SK-N-SH (cell line): ENCODE measurements at regions not wholly inside any gene's neighbourhood (a gene's known extent, or its start where the extent isn't known, plus 50 kb on each side); places are given as distances from the start of the nearest gene placed in this dataset.

Source experiments
- CTCF ChIA-PET: fragments of 300-600, 350-600 bp; formaldehyde crosslinking; extraction: SDS; loops from one replicate; lab custom pipeline; 2021; lab: Yijun Ruan, JAX
- POLR2A ChIA-PET: fragments of 350-600 bp; sonication (Branson Sonifier 250); formaldehyde crosslinking; extraction: SDS; loops from one replicate; lab custom pipeline; 2020; ENCODE audit warnings: antibody characterized with exemption, inconsistent platforms; lab: Yijun Ruan, JAX
- DNase-seq: peaks from one replicate; pipeline ENCODE4 v3.0.0; 2012
- H2AFZ ChIP-seq: fragments of 200-600 bp; sonication (generic); 2 replicates; pipeline ENCODE4 v1.8.1; 2016; ENCODE audit warnings: antibody characterized with exemption, mild to moderate bottlenecking, low read depth
- H3F3A ChIP-seq: fragments of 200-600 bp; sonication (generic); replicated peaks from 2 replicates; pipeline ENCODE3; 2016; ENCODE audit warnings: antibody characterized with exemption, mild to moderate bottlenecking; ENCODE audit not compliant: insufficient read depth
- H3K27ac ChIP-seq, 2 experiments: fragments of 200-500 bp in 1 of 2; fragments of 200-600 bp in 1 of 2; sonication (Bioruptor generic) in 1 of 2; sonication (generic), shearing (Covaris generic) in 1 of 2; 2 replicates each; pipeline versions ENCODE4 v1.5.1 to v1.6.1; 2014 to 2016; ENCODE audit warnings: low read depth in 2 of 2, inconsistent platforms in 1 of 2, low read length in 1 of 2, mild to moderate bottlenecking in 1 of 2, mixed read lengths in 1 of 2
- H3K27me3 ChIP-seq: fragments of 200-600 bp; sonication (generic), shearing (Covaris generic); 2 replicates; pipeline ENCODE4 v1.6.1; 2016; ENCODE audit warnings: mixed run types; ENCODE audit not compliant: insufficient read depth
- H3K36me3 ChIP-seq, 2 experiments: fragments of 200-500 bp in 1 of 2; fragments of 200-600 bp in 1 of 2; sonication (Bioruptor generic) in 1 of 2; sonication (generic) in 1 of 2; replicated peaks in 1 of 2; 2 replicates each; pipeline versions ENCODE3 to v1.5.1; 2014 to 2016; ENCODE audit warnings: low read length in 1 of 2, mild to moderate bottlenecking in 1 of 2; ENCODE audit not compliant: insufficient read depth in 2 of 2, control insufficient read depth in 1 of 2
- H3K4me1 ChIP-seq, 2 experiments: fragments of 200-500 bp in 1 of 2; fragments of 200-600 bp in 1 of 2; sonication (Bioruptor generic) in 1 of 2; sonication (generic), shearing (Covaris generic) in 1 of 2; 2 replicates each; pipeline versions ENCODE4 v1.5.1 to v1.6.1; 2014 to 2016; ENCODE audit warnings: low read depth in 1 of 2, low read length in 1 of 2, mixed run types in 1 of 2; ENCODE audit not compliant: insufficient read depth in 2 of 2, control insufficient read depth in 1 of 2
- H3K4me2 ChIP-seq: fragments of 200-600 bp; sonication (generic), shearing (Covaris generic); 2 replicates; pipeline ENCODE4 v1.6.1; 2017; ENCODE audit warnings: mixed run types
- H3K4me3 ChIP-seq, 2 experiments: fragments of 200-500 bp in 1 of 2; fragments of 200-600 bp in 1 of 2; sonication (Bioruptor generic) in 1 of 2; sonication (generic), shearing (Covaris generic) in 1 of 2; 2 replicates each; pipeline versions ENCODE4 v1.5.1 to v1.8.1; 2014 to 2016; ENCODE audit warnings: low read depth in 2 of 2, inconsistent platforms in 1 of 2, low read length in 1 of 2, mild to moderate bottlenecking in 1 of 2, mixed read lengths in 1 of 2, moderate library complexity in 1 of 2
- H3K79me2 ChIP-seq: fragments of 200-600 bp; sonication (generic); 2 replicates; pipeline ENCODE4 v1.8.1; 2017; ENCODE audit warnings: mild to moderate bottlenecking; ENCODE audit not compliant: insufficient read depth
- H3K9ac ChIP-seq: fragments of 200-600 bp; sonication (generic); 2 replicates; pipeline ENCODE4 v1.6.1; 2017; ENCODE audit warnings: mixed run types
- H3K9me2 ChIP-seq: fragments of 200-600 bp; sonication (generic); 2 replicates; pipeline ENCODE4 v1.6.1; 2017; ENCODE audit warnings: mixed run types
- H3K9me3 ChIP-seq: fragments of 200-600 bp; sonication (generic); 2 replicates; pipeline ENCODE4 v1.6.1; 2017; ENCODE audit warnings: mixed run types, mild to moderate bottlenecking, moderate library complexity
- H4K20me1 ChIP-seq: fragments of 200-600 bp; sonication (generic); 2 replicates; pipeline ENCODE4 v1.6.1; 2017; ENCODE audit warnings: mild to moderate bottlenecking, mixed run types; ENCODE audit not compliant: insufficient read depth
- CTCF ChIP-seq: fragments of 200-600 bp; sonication (generic); IDR thresholded peaks from 2 replicates; pipeline ENCODE4 v1.6.1; 2017; ENCODE audit warnings: antibody characterized with exemption, mild to moderate bottlenecking, moderate library complexity
- EP300 ChIP-seq, 2 experiments: IDR thresholded peaks; 2 replicates each; pipeline versions ENCODE4 v1.4.0 to v1.6.1; 2012; ENCODE audit warnings: borderline replicate concordance in 1 of 2, low read depth in 1 of 2, low read length in 1 of 2
- EZH2phosphoT487 ChIP-seq: fragments of 200-600 bp; sonication (generic); IDR thresholded peaks from 2 replicates; pipeline ENCODE4 v1.6.1; 2017; ENCODE audit warnings: low read depth, mixed run types, mild to moderate bottlenecking, antibody characterized with exemption, moderate library complexity, borderline replicate concordance
- FOXJ3 ChIP-seq: sonication (generic); formaldehyde crosslinking; IDR thresholded peaks from 2 replicates; pipeline ENCODE4 v1.5.1; 2020; ENCODE audit warnings: mild to moderate bottlenecking, missing genetic modification reagents
- FOXM1 ChIP-seq: IDR thresholded peaks from 2 replicates; pipeline ENCODE4 v1.4.0; 2012; ENCODE audit warnings: low read depth, mild to moderate bottlenecking
- GABPA ChIP-seq: IDR thresholded peaks from 2 replicates; pipeline ENCODE4 v1.4.0; 2012; ENCODE audit warnings: low read depth, mild to moderate bottlenecking
- GATA2 ChIP-seq: sonication (generic); formaldehyde crosslinking; IDR thresholded peaks from 2 replicates; pipeline ENCODE4 v1.5.0; 2020; ENCODE audit warnings: mild to moderate bottlenecking, missing genetic modification reagents
- POLR2AphosphoS5 ChIP-seq: IDR thresholded peaks from 2 replicates; pipeline ENCODE4 v1.6.1; 2012; ENCODE audit warnings: low read depth, low read length
- RAD21 ChIP-seq: IDR thresholded peaks from 2 replicates; pipeline ENCODE4 v1.6.1; 2012; ENCODE audit warnings: mild to moderate bottlenecking, low read length
- RCOR1 ChIP-seq: fragments of 150-350 bp; IDR thresholded peaks from 2 replicates; pipeline ENCODE4 v1.6.1; 2017; ENCODE audit warnings: antibody characterized with exemption, low read length
- RXRA ChIP-seq: IDR thresholded peaks from 2 replicates; pipeline ENCODE4 v1.4.0; 2012; ENCODE audit warnings: low read depth, mild to moderate bottlenecking, borderline replicate concordance
- SMC3 ChIP-seq: IDR thresholded peaks from 2 replicates; pipeline ENCODE4 v1.6.1; 2012; ENCODE audit warnings: low read depth, low read length, improper control_type of control experiment
- TAF1 ChIP-seq: IDR thresholded peaks from 2 replicates; pipeline ENCODE4 v1.6.1; 2012; ENCODE audit warnings: low read depth, mild to moderate bottlenecking, low read length, moderate library complexity, borderline replicate concordance
- TCF12 ChIP-seq: IDR thresholded peaks from 2 replicates; pipeline ENCODE4 v1.4.0; 2012
- TEAD4 ChIP-seq: IDR thresholded peaks from 2 replicates; pipeline ENCODE4 v1.4.0; 2012; ENCODE audit warnings: mild to moderate bottlenecking, borderline replicate concordance; ENCODE audit not compliant: insufficient read depth
- USF2 ChIP-seq: fragments of 150-350 bp; IDR thresholded peaks from 2 replicates; pipeline ENCODE4 v1.6.1; 2017; ENCODE audit warnings: antibody characterized with exemption, low read length, low read depth, borderline replicate concordance
- YY1 ChIP-seq: IDR thresholded peaks from 2 replicates; pipeline ENCODE4 v1.4.0; 2012; ENCODE audit warnings: low read depth, mild to moderate bottlenecking
- WGBS: methylation state at CpG from one replicate; pipeline ENCODE4 v1.1.6; 2017; ENCODE audit warnings: low lambda C conversion rate; 5-methylcytosine and 5-hydroxymethylcytosine counted together

- H3K4me2 ChIP-seq: no peak overlapping the region
- peaks cover 0 to 15% of the 10 kb centered on the region in 2 experiments; a peak in 2 of 4 replicates for H3K4me1 ChIP-seq
- no peaks in the 10 kb centered on the region for H3K27me3 ChIP-seq
- no peaks in the 10 kb centered on the region for H3K9me3 ChIP-seq
- H3K79me2 ChIP-seq: no peaks in the 10 kb centered on the region
- WGBS: 46% methylated on average over 3 of the region's 3 CpGs
- DNase-seq: no peak
- no peaks in the 10 kb centered on the region for H3F3A ChIP-seq
- no peak for TF ChIP-seq RCOR1
- TF ChIP-seq CTCF: no peak
- no peak for TF ChIP-seq GABPA
- TF ChIP-seq EZH2phosphoT487: no peak
- no peak for TF ChIP-seq FOXJ3 (CRISPR knock-in tag)
- TF ChIP-seq, all 33 proteins: peak for 0
- H4K20me1 ChIP-seq: no peaks in the 10 kb centered on the region
- ChIA-PET CTCF (interaction anchor here (2.7 kb wide), 1 partner anchor 11 kb away, joined by 16 read pairs; no protein-coding TSS in a partner anchor), POLR2A (no interaction called here)
- H3K4me3 ChIP-seq: no peak overlapping the region
- H3K27ac ChIP-seq: no peak overlapping the region
- H3K9ac ChIP-seq: no peak overlapping the region
- no peak overlapping the region for H2AFZ ChIP-seq
- H3K36me3 ChIP-seq: no peaks in the 10 kb centered on the region
- H3K9me2 ChIP-seq: no peaks in the 10 kb centered on the region
These were observed 369.5 kb upstream of the CAMK1G start for GRCh38 chr1:209213989-209214388.

GRCh38 chr1:209215826-209216225 is 367.7 kb upstream of the CAMK1G start:
- H3F3A ChIP-seq: no peaks in the 10 kb centered on the region
- TF ChIP-seq YY1: no peak
- no peak for TF ChIP-seq FOXJ3 (CRISPR knock-in tag)
- TF ChIP-seq POLR2AphosphoS5: no peak
- no peak for TF ChIP-seq TCF12
- TF ChIP-seq TAF1: no peak
- no peak for TF ChIP-seq SMC3
- TF ChIP-seq EP300 (IDR thresholded peaks at IDR 0.05; ENCODE audit: borderline replicate concordance in 1 of 2, low read depth in 1 of 2, low read length in 1 of 2): no peak
- TF ChIP-seq FOXM1: no peak
- no peak for TF ChIP-seq RAD21
- no peak for TF ChIP-seq GATA2
- TF ChIP-seq RXRA: no peak
- no peak for TF ChIP-seq TEAD4
- no peak for TF ChIP-seq USF2
- TF ChIP-seq, all 33 proteins: peak for 0
- Histone ChIP-seq H3K27ac (no peak overlapping the region), H3K79me2 (no peaks in the 10 kb centered on the region), H2AFZ (no peak overlapping the region), H3K36me3 (no peaks in the 10 kb centered on the region), H4K20me1 (no peaks in the 10 kb centered on the region), H3K9me2 (no peaks in the 10 kb centered on the region), H3K4me2 (no peak overlapping the region), H3K9ac (no peak overlapping the region), H3K27me3 (no peaks in the 10 kb centered on the region), H3K4me3 (no peak overlapping the region), H3K9me3 (no peaks in the 10 kb centered on the region), H3K4me1 (peaks cover 0 to 30% of the 10 kb centered on the region in 2 experiments; a peak in 2 of 4 replicates)
- CTCF ChIA-PET: interaction anchor here (0.8 to 3.2 kb wide), 4 partner anchors 8 to 350 kb away, joined by 3 to 25 read pairs (median 10); no protein-coding TSS in a partner anchor
- no peak for DNase-seq
- POLR2A ChIA-PET: no interaction called here
